Loucy (cell line): ENCODE measurements at regions not wholly inside any gene's neighbourhood (a gene's known extent, or its start where the extent isn't known, plus 50 kb on each side); places are given as distances from the start of the nearest gene placed in this dataset.

Experiments
- H2AFZ ChIP-seq: fragments of 200-600 bp; sonication (generic); 2 replicates; pipeline ENCODE4 v1.6.0; 2016; ENCODE audit warnings: antibody characterized with exemption, mild to moderate bottlenecking, low read length, moderate library complexity
- H3F3A ChIP-seq: fragments of 200-600 bp; 2 replicates; pipeline ENCODE4 v1.6.0; 2016; ENCODE audit warnings: antibody characterized with exemption, low read depth, mild to moderate bottlenecking
- H3K27me3 ChIP-seq: fragments of 200-600 bp; sonication (generic); 2 replicates; pipeline ENCODE4 v1.6.1; 2014; ENCODE audit warnings: low read length, mild to moderate bottlenecking; ENCODE audit not compliant: insufficient read depth, poor library complexity, severe bottlenecking
- H3K36me3 ChIP-seq: fragments of 200-600 bp; sonication (generic); 2 replicates; pipeline ENCODE4 v1.6.1; 2016; ENCODE audit warnings: low read length; ENCODE audit not compliant: insufficient read depth
- H3K4me1 ChIP-seq: fragments of 200-600 bp; sonication (generic); 2 replicates; pipeline ENCODE4 v1.5.1; 2014; ENCODE audit warnings: low read length, mild to moderate bottlenecking; ENCODE audit not compliant: insufficient read depth, poor library complexity, severe bottlenecking
- H3K4me2 ChIP-seq: fragments of 200-600 bp; sonication (generic); 2 replicates; pipeline ENCODE4 v1.6.0; 2014; ENCODE audit warnings: antibody characterized with exemption, low read length, low read depth, mild to moderate bottlenecking; ENCODE audit not compliant: poor library complexity, severe bottlenecking
- H3K4me3 ChIP-seq: fragments of 200-600 bp; sonication (generic); 2 replicates; pipeline ENCODE4 v1.5.1; 2014; ENCODE audit warnings: low read length, mild to moderate bottlenecking, mixed read lengths; ENCODE audit not compliant: poor library complexity, severe bottlenecking
- H3K79me2 ChIP-seq: fragments of 200-600 bp; sonication (generic); 2 replicates; pipeline ENCODE4 v1.6.1; 2014; ENCODE audit warnings: low read length; ENCODE audit not compliant: insufficient read depth
- H3K9ac ChIP-seq: fragments of 200-600 bp; sonication (generic); 2 replicates; pipeline ENCODE4 v1.6.0; 2014; ENCODE audit warnings: mild to moderate bottlenecking, low read depth, low read length, moderate library complexity; ENCODE audit not compliant: poor library complexity, severe bottlenecking
- H3K9me2 ChIP-seq: fragments of 200-600 bp; sonication (generic); replicated peaks from 2 replicates; pipeline ENCODE4 v1.6.1; 2016; ENCODE audit warnings: low read depth, low read length, mixed read lengths
- H3K9me3 ChIP-seq: fragments of 200-600 bp; sonication (generic); 2 replicates; pipeline ENCODE4 v1.6.1; 2014; ENCODE audit warnings: mild to moderate bottlenecking, antibody characterized with exemption, low read length, low read depth; ENCODE audit not compliant: insufficient read depth
- H4K20me1 ChIP-seq: fragments of 200-600 bp; sonication (generic); 2 replicates; pipeline ENCODE4 v1.6.0; 2014; ENCODE audit warnings: antibody characterized with exemption, low read length, mild to moderate bottlenecking; ENCODE audit not compliant: insufficient read depth, poor library complexity, severe bottlenecking
- CTCF ChIP-seq: fragments of 200-600 bp; sonication (generic); conservative IDR thresholded peaks from 2 replicates; pipeline ENCODE4 v1.5.1; 2014; ENCODE audit warnings: mild to moderate bottlenecking, antibody characterized with exemption, low read length
- EZH2phosphoT487 ChIP-seq: fragments of 200-600 bp; IDR thresholded peaks from 2 replicates; pipeline ENCODE4 v1.6.1; 2018; ENCODE audit warnings: antibody characterized with exemption, mild to moderate bottlenecking, moderate library complexity, borderline replicate concordance

DNA sequence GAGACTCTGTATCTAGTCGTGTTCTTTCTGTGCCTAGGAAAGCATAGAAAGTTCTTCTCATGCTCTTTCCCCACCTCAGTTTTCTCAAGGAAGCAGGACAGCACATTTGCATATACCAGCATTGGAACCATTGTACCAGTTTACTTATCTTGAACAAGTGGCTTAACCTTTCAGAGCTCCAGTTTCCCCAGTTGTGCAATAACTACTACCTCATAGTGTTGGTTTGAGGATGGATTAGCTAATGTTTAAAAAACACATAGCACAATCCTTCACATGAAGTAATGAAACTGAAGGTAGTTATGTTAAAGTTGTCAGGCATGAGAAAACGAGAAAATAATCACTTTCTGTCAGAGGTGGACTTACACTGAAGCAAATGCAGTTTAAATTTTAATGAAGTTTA, 92.2 kb upstream of the H2AZ1 start:
- Histone ChIP-seq H3K4me3 (no peak overlapping the region), H3K4me1 (no peaks in the 10 kb centered on the region), H3K9me3 (no peaks in the 10 kb centered on the region), H3K36me3 (no peaks in the 10 kb centered on the region), H3F3A (no peaks in the 10 kb centered on the region), H3K9me2 (no peaks in the 10 kb centered on the region), H3K9ac (no peak overlapping the region), H3K4me2 (no peak overlapping the region), H3K79me2 (no peaks in the 10 kb centered on the region), H3K27me3 (no peaks in the 10 kb centered on the region), H2AFZ (no peak overlapping the region), H4K20me1 (no peaks in the 10 kb centered on the region)
- TF ChIP-seq CTCF (no peak), EZH2phosphoT487 (no peak)

- no peaks in the 10 kb centered on the region for H3K36me3 ChIP-seq
- H3K4me3 ChIP-seq, result no peak overlapping the region
- H2AFZ ChIP-seq, result no peak overlapping the region
- no peaks in the 10 kb centered on the region for H3K27me3 ChIP-seq
- H3K9ac ChIP-seq, result no peak overlapping the region
- H3K9me2 ChIP-seq, result no peaks in the 10 kb centered on the region
- no peaks in the 10 kb centered on the region for H4K20me1 ChIP-seq
- no peaks in the 10 kb centered on the region for H3K9me3 ChIP-seq
- H3K4me2 ChIP-seq, result no peak overlapping the region
- TF ChIP-seq EZH2phosphoT487, result no peak
- no peak for TF ChIP-seq CTCF
- H3K79me2 ChIP-seq, result no peaks in the 10 kb centered on the region
- no peaks in the 10 kb centered on the region for H3K4me1 ChIP-seq
- H3F3A ChIP-seq, result no peaks in the 10 kb centered on the region
Observed at GRCh38 chr4:100041646-100042045, 91.6 kb upstream of the H2AZ1 start.

DNA sequence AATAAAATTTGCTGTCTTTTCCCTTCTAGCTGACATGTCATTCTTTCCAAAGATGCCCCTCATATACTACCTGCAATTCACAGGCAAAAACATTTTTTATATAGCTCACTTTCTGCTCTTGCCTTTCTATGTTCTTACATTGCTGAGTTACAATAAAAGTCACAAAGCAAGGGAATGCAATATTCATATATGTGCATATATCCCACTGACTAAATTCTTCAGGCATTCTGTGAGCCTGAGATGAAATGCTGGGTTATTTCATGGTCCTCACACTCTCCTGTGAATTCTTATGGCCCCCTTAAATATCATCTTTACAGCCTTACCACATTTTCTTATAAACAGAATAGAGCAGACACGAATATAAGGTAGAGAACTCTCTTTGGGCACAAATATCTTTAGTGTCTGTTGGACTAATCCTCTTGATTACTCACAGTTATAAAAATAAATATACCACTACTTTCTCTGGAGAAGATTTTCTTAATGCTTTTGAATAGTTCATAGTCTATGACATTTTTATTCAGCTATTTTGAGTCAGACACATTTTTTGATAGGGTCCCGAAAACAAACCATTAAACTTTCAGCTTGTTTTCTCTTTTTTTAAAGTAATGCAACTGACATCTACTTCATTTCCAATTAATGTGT, 84.1 kb upstream of the H2AZ1 start:
- H4K20me1 ChIP-seq, result no peaks in the 10 kb centered on the region
- H3K9me3 ChIP-seq, result no peaks in the 10 kb centered on the region
- TF ChIP-seq EZH2phosphoT487 (no peak), CTCF (no peak)

More for the DNA sequence above, 84.1 kb upstream of the H2AZ1 start:
- no peak overlapping the region for H2AFZ ChIP-seq
- no peak overlapping the region for H3K4me3 ChIP-seq
- no peaks in the 10 kb centered on the region for H3F3A ChIP-seq
- H3K4me1 ChIP-seq, result no peaks in the 10 kb centered on the region
- no peak overlapping the region for H3K9ac ChIP-seq
- no peaks in the 10 kb centered on the region for H3K9me2 ChIP-seq
- no peak overlapping the region for H3K4me2 ChIP-seq
- H3K27me3 ChIP-seq, result no peaks in the 10 kb centered on the region
- H3K36me3 ChIP-seq, result no peaks in the 10 kb centered on the region
- no peaks in the 10 kb centered on the region for H3K79me2 ChIP-seq
